A549 (cell line): ENCODE measurements at regions not wholly inside any gene's neighbourhood (a gene's known extent, or its start where the extent isn't known, plus 50 kb on each side); places are given as distances from the start of the nearest gene placed in this dataset.

Experiments used
- CTCF ChIP-seq: fragments of >200 bp; sonication (Bioruptor Twin); formaldehyde crosslinking; IDR thresholded peaks from 3 replicates; pipeline ENCODE4 v1.5.1; 2016
- PBX3 ChIP-seq: IDR thresholded peaks from 2 replicates; pipeline ENCODE4 v1.6.1; 2012
- POLR2A ChIP-seq: IDR thresholded peaks from 2 replicates; pipeline ENCODE4 v1.6.1; 2012; ENCODE audit warnings: mild to moderate bottlenecking, low read length
- RFX5 ChIP-seq: fragments of 450-650 bp; IDR thresholded peaks from 2 replicates; pipeline ENCODE4 v1.7.1; 2014; ENCODE audit warnings: antibody characterized with exemption, mild to moderate bottlenecking, moderate library complexity

- TF ChIP-seq PBX3 (no peak), POLR2A (no peak), CTCF (no peak), RFX5 (no peak)
These were observed 1415.2 kb downstream of the TBC1D22A start for GRCh38 chr22:48177631-48178030.
